SK-N-SH treated with all-trans-retinoic acid at 6 μM for 48 hours (cell line): ENCODE measurements at regions not wholly inside any gene's neighbourhood (a gene's known extent, or its start where the extent isn't known, plus 50 kb on each side); places are given as distances from the start of the nearest gene placed in this dataset.

ENCODE experiments used
- ATAC-seq: fragments of 200-7000 bp; cut with Tn5 transposase; 3 replicates; pipeline ENCODE4 v1.9.1; 2020; ENCODE audit warnings: mild to moderate bottlenecking, moderate library complexity
- ARNTL ChIP-seq: fragments of 450-650 bp; formaldehyde crosslinking; IDR thresholded peaks from 2 replicates; pipeline ENCODE4 v1.5.0; 2020; ENCODE audit warnings: low read depth, mild to moderate bottlenecking, moderate library complexity, borderline replicate concordance
- CSDC2 ChIP-seq: fragments of 250-450 bp; sonication (Bioruptor Pico); IDR thresholded peaks from 2 replicates; pipeline ENCODE4 v1.5.0; 2020; ENCODE audit warnings: mild to moderate bottlenecking, moderate library complexity
- ESRRG ChIP-seq: fragments of 250-450 bp; sonication (Bioruptor Pico); IDR thresholded peaks from 2 replicates; pipeline ENCODE4 v1.6.1; 2021; ENCODE audit warnings: mild to moderate bottlenecking
- GLIS3 ChIP-seq: fragments of 250-450 bp; sonication (Bioruptor Pico); IDR thresholded peaks from 2 replicates; pipeline ENCODE4 v1.5.0; 2020; ENCODE audit warnings: mild to moderate bottlenecking, moderate library complexity
- ISL1 ChIP-seq: fragments of 250-450 bp; sonication (Bioruptor Pico); IDR thresholded peaks from 2 replicates; pipeline ENCODE4 v2.1.2; 2022; ENCODE audit warnings: mild to moderate bottlenecking, moderate library complexity
- OSR1 ChIP-seq: fragments of 250-450 bp; sonication (Bioruptor Pico); IDR thresholded peaks from 2 replicates; pipeline ENCODE4 v1.8.0; 2022; ENCODE audit warnings: moderate library complexity, mild to moderate bottlenecking, inconsistent platforms
- PPARA ChIP-seq: fragments of 250-450 bp; sonication (Bioruptor Pico); IDR thresholded peaks from 2 replicates; pipeline ENCODE4 v1.5.0; 2020; ENCODE audit warnings: mild to moderate bottlenecking, borderline replicate concordance
- SNAI2 ChIP-seq: fragments of 250-450 bp; sonication (Bioruptor Pico); IDR thresholded peaks from 2 replicates; pipeline ENCODE4 v1.5.0; 2020; ENCODE audit warnings: mild to moderate bottlenecking, moderate library complexity
- TCF4 ChIP-seq: fragments of 250-450 bp; sonication (Bioruptor Pico); IDR thresholded peaks from 2 replicates; pipeline ENCODE4 v1.8.0; 2021; ENCODE audit warnings: mild to moderate bottlenecking, moderate library complexity, borderline replicate concordance
- TOX ChIP-seq: fragments of 250-450 bp; sonication (Bioruptor Pico); IDR thresholded peaks from 2 replicates; pipeline ENCODE4 v1.8.0; 2021; ENCODE audit warnings: mild to moderate bottlenecking, moderate library complexity, borderline replicate concordance
- ZC3H10 ChIP-seq: fragments of 250-450 bp; sonication (Bioruptor Pico); IDR thresholded peaks from 2 replicates; pipeline ENCODE4 v1.5.1; 2021; ENCODE audit warnings: mild to moderate bottlenecking, moderate library complexity
- ZFP3 ChIP-seq: fragments of 250-450 bp; sonication (Bioruptor Pico); IDR thresholded peaks from 2 replicates; pipeline ENCODE4 v1.5.0; 2020; ENCODE audit warnings: mild to moderate bottlenecking, moderate library complexity
- ZFP30 ChIP-seq: fragments of 450-650 bp; formaldehyde crosslinking; IDR thresholded peaks from 2 replicates; pipeline ENCODE4 v1.5.0; 2022; ENCODE audit warnings: mild to moderate bottlenecking, moderate library complexity
- ZNF565 ChIP-seq: fragments of 450-650 bp; formaldehyde crosslinking; conservative IDR thresholded peaks from 2 replicates; pipeline ENCODE4 v1.5.0; 2020; ENCODE audit warnings: low read depth, mild to moderate bottlenecking, moderate library complexity
- ZNF8 ChIP-seq: fragments of 450-650 bp; formaldehyde crosslinking; IDR thresholded peaks from 2 replicates; pipeline ENCODE4 v1.5.0; 2020; ENCODE audit warnings: mild to moderate bottlenecking, moderate library complexity
- TF ChIP-seq, protein P1 (sequence below): fragments of 250-450 bp; sonication (Bioruptor Pico); IDR thresholded peaks from 2 replicates; pipeline ENCODE4 v1.8.0; 2021; ENCODE audit warnings: low read depth, mild to moderate bottlenecking, moderate library complexity, borderline replicate concordance
- TF ChIP-seq, protein P2 (sequence below): fragments of 250-450 bp; sonication (Bioruptor Pico); IDR thresholded peaks from 2 replicates; pipeline ENCODE4 v1.5.1; 2020; ENCODE audit warnings: low read depth, mild to moderate bottlenecking, moderate library complexity
- TF ChIP-seq, protein P3 (sequence below): fragments of 250-450 bp; sonication (Bioruptor Pico); IDR thresholded peaks from 2 replicates; pipeline ENCODE4 v1.8.0; 2020; ENCODE audit warnings: mild to moderate bottlenecking, moderate library complexity, borderline replicate concordance
- TF ChIP-seq, protein P4 (sequence below): fragments of 250-450 bp; sonication (Bioruptor Pico); IDR thresholded peaks from 2 replicates; pipeline ENCODE4 v1.5.0; 2020; ENCODE audit warnings: mild to moderate bottlenecking, moderate library complexity
- TF ChIP-seq, protein P5 (sequence below): fragments of 250-450 bp; sonication (Bioruptor Pico); IDR thresholded peaks from 2 replicates; pipeline ENCODE4 v1.5.1; 2021; ENCODE audit warnings: mild to moderate bottlenecking, moderate library complexity

DNA sequence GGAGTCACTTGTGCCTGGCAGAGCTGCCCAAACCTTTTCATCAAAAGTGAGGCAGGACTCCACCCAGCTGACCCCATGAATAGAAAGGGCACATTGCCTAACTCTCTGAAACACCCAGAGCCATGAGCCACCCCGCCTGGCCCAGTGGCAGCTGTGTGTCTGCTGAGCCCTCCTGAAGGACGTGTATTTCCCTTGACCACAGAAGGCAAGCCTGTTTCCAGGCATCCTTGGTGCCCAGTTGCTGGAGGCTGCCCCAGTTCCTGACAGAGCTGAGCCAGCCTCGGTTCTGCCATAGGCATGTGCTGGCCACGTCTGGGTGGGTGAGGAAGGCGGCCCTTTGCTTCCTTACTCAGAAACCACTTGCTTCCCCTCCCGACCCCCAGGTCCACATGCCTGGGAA, 124.7 kb upstream of the GLI2 start (continued):
- TF ChIP-seq ZFP3, result no peak
- TF ChIP-seq, all 23 proteins: peak for 0

DNA sequence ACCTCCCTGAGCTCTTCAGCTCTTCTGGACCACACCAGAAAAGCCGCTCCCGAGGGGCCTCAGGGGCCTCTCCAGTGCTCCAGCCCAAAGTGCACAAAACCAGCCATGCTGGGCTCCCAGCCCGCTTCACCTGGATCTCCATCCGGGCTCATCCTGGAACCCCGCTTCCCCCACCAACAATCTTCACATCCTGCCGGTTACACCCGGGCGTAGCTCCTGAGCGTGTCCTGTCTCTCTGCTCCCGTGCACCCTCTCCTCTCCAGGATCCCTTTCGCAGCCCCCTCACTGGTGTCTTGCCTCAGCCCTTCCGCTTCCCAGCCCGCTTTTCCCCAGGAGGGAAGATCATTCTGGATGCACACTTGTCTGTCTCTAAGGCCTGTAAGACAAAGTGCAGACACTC, 123.7 kb upstream of the GLI2 start:
- ATAC-seq, result no peak
- TF ChIP-seq ESRRG (CRISPR knock-in tag) (no peak), ZNF565 (no peak), ZFP30 (CRISPR knock-in tag) (no peak)

DNA sequence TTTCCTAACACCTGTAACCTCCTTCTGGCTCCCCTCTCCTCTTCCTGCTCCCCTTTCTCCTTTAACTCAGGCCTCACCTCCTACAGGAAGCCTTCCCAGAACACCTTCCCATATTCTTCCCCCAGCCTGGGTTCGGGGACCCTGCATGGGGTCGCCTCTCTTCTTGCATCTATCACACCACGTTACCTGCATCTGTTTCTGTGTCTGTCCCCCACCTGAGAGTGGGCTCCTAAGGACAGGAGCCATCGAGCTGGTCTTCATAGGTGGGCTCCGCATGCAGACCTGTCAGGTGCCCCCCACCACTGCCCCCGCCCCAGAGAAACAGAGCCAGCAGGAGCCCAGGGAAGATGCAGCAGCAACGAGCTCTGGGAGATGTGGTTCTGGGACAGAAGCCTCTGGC, 123.2 kb upstream of the GLI2 start:
- TF ChIP-seq ZFP30 (CRISPR knock-in tag), result no peak
- ATAC-seq, result no peak

DNA sequence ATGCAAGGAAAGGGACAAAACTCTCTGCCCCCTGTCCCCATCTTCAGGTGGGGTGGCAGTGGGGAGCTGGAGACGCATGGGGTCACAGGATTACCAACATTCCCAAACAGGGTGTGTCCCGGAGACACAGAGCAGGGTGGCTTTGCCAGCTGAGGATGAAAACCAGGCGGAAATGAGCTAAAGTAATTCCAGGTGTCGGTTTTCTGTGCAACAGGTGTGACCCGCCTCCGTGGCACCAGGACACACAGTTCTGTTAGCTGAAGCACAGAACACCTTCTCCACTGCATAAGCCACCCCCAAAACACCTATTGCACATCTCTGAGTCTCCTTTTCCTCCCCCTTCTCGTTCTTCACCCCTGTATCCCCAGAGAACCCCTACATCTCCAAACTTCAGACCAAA, 122.7 kb upstream of the GLI2 start:
- TF ChIP-seq CSDC2 (CRISPR knock-in tag), result no peak
- TF ChIP-seq, all 23 proteins: peak for 0
- no peak for ATAC-seq

DNA sequence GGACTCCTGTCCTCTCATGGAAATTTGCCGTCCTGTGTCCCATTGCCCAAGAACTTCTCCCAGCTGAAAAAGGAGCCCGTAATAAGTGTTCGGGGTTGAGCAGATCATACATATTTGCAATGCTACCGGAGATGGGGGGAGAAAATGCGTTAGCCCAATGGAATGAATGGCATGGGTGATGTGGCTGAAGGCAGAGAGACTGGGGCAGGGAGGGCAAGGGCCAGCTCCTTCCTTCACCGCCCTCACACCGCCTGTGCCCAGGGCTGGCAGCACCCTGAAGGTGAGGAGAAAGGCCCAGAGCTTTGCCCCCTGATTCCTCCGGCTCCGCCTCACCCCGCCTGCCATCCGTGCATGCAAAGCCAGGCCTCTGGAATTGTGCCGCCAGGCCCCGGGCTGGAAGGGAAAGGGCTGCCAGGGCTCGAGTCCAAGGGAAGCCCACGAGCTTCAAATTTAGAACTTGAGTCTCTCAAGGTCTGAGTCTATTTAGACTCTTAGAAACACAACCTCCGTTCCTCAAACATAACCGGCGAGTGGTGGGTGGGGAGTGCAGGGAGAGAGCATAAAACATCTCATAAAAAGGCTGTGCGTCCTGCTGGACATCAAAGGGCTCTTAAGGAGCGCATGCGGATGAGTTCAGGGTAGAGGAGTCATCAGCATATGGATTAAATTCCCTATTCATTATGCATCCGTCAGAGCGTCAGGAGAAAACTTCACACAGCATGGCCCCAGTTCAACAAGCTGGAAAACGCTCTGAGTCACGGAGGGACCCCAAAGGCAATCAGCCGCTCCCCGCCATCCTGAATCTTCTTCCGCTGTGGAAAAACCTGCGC, 121.7 kb upstream of the GLI2 start:
- peak; percentile 84 for ATAC-seq
- TF ChIP-seq ZC3H10 (no peak), PPARA (CRISPR knock-in tag) (no peak), SNAI2 (no peak), CSDC2 (CRISPR knock-in tag) (no peak)
- TF ChIP-seq, protein P1, sequence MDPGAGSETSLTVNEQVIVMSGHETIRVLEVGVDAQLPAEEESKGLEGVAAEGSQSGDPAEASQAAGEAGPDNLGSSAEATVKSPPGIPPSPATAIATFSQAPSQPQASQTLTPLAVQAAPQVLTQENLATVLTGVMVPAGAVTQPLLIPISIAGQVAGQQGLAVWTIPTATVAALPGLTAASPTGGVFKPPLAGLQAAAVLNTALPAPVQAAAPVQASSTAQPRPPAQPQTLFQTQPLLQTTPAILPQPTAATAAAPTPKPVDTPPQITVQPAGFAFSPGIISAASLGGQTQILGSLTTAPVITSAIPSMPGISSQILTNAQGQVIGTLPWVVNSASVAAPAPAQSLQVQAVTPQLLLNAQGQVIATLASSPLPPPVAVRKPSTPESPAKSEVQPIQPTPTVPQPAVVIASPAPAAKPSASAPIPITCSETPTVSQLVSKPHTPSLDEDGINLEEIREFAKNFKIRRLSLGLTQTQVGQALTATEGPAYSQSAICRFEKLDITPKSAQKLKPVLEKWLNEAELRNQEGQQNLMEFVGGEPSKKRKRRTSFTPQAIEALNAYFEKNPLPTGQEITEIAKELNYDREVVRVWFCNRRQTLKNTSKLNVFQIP (CRISPR knock-in tag), result no peak
- TF ChIP-seq, all 23 proteins: peak for 0

DNA sequence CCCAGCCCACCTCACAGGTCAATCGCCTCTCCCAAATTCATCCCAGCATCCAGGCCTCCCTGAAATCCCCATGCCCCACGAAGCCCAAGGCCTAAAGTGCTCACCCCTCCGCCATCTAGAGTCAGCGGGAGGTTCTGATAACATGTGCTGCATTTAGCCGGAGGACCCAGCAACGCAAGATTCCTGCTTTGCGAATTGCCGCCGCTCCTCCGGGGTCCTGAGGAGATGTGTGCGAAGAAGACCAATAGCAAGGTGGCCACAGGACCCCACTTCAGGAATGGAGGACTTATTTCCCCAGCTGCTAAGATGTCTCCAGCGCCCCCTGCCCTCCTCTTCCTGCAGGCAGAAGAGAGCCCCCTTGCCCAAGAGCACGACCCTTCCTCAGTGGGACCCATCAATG, 120.8 kb upstream of the GLI2 start:
- ATAC-seq, result no peak
- TF ChIP-seq PPARA (CRISPR knock-in tag) (no peak), TCF4 (CRISPR knock-in tag) (no peak), ZNF565 (no peak), CSDC2 (CRISPR knock-in tag) (no peak), ZFP3 (no peak), ARNTL (CRISPR knock-in tag) (no peak), GLIS3 (CRISPR knock-in tag) (no peak), OSR1 (CRISPR knock-in tag) (no peak), ZC3H10 (no peak), ISL1 (no peak), ZFP30 (CRISPR knock-in tag) (no peak), TOX (CRISPR knock-in tag) (no peak), SNAI2 (no peak), ZNF8 (CRISPR knock-in tag) (no peak), ESRRG (CRISPR knock-in tag) (no peak)
- TF ChIP-seq, protein P2, sequence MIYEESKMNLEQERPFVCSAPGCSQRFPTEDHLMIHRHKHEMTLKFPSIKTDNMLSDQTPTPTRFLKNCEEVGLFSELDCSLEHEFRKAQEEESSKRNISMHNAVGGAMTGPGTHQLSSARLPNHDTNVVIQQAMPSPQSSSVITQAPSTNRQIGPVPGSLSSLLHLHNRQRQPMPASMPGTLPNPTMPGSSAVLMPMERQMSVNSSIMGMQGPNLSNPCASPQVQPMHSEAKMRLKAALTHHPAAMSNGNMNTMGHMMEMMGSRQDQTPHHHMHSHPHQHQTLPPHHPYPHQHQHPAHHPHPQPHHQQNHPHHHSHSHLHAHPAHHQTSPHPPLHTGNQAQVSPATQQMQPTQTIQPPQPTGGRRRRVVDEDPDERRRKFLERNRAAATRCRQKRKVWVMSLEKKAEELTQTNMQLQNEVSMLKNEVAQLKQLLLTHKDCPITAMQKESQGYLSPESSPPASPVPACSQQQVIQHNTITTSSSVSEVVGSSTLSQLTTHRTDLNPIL (CRISPR knock-in tag), result no peak
- TF ChIP-seq, protein P1 (CRISPR knock-in tag), result no peak
- TF ChIP-seq, protein P3, sequence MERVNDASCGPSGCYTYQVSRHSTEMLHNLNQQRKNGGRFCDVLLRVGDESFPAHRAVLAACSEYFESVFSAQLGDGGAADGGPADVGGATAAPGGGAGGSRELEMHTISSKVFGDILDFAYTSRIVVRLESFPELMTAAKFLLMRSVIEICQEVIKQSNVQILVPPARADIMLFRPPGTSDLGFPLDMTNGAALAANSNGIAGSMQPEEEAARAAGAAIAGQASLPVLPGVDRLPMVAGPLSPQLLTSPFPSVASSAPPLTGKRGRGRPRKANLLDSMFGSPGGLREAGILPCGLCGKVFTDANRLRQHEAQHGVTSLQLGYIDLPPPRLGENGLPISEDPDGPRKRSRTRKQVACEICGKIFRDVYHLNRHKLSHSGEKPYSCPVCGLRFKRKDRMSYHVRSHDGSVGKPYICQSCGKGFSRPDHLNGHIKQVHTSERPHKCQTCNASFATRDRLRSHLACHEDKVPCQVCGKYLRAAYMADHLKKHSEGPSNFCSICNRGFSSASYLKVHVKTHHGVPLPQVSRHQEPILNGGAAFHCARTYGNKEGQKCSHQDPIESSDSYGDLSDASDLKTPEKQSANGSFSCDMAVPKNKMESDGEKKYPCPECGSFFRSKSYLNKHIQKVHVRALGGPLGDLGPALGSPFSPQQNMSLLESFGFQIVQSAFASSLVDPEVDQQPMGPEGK (CRISPR knock-in tag), result no peak
- TF ChIP-seq, protein P4, sequence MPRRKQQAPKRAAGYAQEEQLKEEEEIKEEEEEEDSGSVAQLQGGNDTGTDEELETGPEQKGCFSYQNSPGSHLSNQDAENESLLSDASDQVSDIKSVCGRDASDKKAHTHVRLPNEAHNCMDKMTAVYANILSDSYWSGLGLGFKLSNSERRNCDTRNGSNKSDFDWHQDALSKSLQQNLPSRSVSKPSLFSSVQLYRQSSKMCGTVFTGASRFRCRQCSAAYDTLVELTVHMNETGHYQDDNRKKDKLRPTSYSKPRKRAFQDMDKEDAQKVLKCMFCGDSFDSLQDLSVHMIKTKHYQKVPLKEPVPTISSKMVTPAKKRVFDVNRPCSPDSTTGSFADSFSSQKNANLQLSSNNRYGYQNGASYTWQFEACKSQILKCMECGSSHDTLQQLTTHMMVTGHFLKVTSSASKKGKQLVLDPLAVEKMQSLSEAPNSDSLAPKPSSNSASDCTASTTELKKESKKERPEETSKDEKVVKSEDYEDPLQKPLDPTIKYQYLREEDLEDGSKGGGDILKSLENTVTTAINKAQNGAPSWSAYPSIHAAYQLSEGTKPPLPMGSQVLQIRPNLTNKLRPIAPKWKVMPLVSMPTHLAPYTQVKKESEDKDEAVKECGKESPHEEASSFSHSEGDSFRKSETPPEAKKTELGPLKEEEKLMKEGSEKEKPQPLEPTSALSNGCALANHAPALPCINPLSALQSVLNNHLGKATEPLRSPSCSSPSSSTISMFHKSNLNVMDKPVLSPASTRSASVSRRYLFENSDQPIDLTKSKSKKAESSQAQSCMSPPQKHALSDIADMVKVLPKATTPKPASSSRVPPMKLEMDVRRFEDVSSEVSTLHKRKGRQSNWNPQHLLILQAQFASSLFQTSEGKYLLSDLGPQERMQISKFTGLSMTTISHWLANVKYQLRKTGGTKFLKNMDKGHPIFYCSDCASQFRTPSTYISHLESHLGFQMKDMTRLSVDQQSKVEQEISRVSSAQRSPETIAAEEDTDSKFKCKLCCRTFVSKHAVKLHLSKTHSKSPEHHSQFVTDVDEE (CRISPR knock-in tag), result no peak
- TF ChIP-seq, protein P5, sequence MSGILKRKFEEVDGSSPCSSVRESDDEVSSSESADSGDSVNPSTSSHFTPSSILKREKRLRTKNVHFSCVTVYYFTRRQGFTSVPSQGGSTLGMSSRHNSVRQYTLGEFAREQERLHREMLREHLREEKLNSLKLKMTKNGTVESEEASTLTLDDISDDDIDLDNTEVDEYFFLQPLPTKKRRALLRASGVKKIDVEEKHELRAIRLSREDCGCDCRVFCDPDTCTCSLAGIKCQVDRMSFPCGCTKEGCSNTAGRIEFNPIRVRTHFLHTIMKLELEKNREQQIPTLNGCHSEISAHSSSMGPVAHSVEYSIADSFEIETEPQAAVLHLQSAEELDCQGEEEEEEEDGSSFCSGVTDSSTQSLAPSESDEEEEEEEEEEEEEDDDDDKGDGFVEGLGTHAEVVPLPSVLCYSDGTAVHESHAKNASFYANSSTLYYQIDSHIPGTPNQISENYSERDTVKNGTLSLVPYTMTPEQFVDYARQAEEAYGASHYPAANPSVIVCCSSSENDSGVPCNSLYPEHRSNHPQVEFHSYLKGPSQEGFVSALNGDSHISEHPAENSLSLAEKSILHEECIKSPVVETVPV (CRISPR knock-in tag), result no peak
